Erythroblast (primary cell): ENCODE measurements at regions not wholly inside any gene's neighbourhood (a gene's known extent, or its start where the extent isn't known, plus 50 kb on each side); places are given as distances from the start of the nearest gene placed in this dataset.

Experiments used
- DNase-seq, 2 experiments: peaks; one replicate each; lab custom pipeline; 2025; lab: John Stamatoyannopoulos, UW
- GATA1 ChIP-seq: IDR thresholded peaks from 2 replicates; pipeline ENCODE4 v1.6.1; 2011; ENCODE audit warnings: low read depth, mild to moderate bottlenecking, control low read depth, low read length, moderate library complexity
- POLR2A ChIP-seq: IDR thresholded peaks from 2 replicates; pipeline ENCODE4 v1.6.1; 2011; ENCODE audit warnings: mild to moderate bottlenecking, low read length

DNA sequence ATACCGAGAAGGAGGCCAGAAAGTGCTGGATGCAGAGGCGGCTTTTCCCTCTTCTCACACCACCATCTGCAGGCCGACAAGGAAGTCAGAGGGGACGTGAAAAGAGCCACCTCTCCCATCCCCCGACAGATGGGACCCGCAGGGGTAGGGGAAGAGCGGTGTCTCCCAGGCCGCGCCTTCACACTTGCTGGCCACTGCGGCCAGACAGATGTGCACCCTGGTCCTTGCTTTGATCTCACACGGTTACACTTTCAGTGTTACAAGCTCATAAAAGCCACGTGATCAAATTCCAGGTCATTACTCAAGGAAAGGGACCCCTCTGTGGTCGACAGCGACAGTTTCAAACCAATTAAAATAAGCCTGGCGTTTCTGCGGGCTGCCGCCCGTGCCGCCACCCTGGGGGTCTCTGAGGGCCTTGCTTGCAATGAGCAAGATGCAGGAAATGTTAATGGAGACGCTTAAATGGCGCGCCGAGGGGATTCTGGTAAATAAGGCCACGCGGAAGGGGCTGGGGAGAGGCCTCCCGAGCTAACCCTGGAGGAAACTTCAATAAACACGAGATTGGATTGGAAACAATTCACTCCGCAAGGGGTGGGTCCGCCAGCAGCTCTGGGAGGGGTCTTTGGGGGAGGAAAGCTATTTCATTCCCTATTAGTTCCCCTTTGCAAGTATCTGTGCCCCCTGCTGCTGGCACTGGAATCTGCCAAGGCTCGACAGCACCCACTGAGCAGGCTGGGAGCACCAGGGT lies 240.9 kb downstream of the ENGASE start:
- TF ChIP-seq GATA1 (no peak), POLR2A (no peak)
- DNase-seq, result no peak

DNA sequence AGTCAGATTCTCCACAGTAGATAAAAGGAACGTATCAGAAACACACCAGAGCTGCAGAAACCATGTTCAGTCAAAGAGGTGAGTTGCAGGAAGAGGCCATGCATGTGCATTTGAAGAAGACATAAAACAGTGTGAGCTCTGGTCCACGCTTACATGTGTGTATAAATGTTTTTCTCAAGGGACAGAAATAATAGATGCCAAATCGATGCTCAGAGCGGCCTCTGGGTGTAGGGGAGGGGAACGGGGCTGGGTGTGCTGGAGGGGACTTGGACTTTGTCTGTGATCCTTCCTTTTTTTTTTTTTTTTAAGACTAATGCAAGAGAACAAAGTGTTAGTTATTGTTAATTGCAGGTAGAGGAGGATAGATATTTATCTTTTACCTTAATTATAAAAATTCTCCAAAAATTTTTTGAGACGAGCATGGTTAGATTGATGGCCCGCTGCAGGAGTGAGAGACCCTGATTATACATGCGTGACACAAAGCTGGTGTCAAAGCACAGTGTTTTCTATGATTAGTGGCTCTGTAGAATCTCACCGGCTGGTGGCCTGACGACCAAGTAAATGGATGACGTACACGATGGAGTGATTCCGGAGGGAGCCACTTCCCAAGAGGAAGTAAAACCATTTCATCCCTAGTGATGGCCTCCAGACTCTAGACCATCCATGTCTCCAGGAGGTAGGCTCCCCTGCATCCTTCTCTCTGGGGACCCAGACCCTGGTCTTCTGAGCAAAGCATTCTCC lies 240.2 kb downstream of the ENGASE start:
- TF ChIP-seq GATA1, result no peak
- TF ChIP-seq POLR2A, result no peak
- no peak for DNase-seq

DNA sequence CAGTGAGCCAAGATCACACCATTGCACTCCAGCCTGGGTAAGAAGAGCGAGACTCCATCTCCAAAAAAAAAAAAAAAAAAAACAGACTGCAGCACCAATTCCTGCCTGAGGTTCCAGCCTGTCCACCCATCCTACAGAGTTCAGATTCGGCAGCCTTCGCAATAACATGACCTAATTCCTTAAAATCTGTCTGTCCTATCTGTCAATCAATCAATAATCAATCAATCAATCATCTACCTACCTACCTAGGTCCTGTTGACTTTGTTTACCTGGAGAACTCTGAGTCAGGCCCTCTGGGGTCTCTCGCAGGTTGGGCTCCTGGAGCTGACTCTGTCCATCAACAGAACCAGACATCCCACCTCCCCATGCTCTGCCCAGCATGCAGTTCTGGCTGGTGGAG lies 236.7 kb downstream of the ENGASE start:
- no peak for TF ChIP-seq POLR2A

DNA sequence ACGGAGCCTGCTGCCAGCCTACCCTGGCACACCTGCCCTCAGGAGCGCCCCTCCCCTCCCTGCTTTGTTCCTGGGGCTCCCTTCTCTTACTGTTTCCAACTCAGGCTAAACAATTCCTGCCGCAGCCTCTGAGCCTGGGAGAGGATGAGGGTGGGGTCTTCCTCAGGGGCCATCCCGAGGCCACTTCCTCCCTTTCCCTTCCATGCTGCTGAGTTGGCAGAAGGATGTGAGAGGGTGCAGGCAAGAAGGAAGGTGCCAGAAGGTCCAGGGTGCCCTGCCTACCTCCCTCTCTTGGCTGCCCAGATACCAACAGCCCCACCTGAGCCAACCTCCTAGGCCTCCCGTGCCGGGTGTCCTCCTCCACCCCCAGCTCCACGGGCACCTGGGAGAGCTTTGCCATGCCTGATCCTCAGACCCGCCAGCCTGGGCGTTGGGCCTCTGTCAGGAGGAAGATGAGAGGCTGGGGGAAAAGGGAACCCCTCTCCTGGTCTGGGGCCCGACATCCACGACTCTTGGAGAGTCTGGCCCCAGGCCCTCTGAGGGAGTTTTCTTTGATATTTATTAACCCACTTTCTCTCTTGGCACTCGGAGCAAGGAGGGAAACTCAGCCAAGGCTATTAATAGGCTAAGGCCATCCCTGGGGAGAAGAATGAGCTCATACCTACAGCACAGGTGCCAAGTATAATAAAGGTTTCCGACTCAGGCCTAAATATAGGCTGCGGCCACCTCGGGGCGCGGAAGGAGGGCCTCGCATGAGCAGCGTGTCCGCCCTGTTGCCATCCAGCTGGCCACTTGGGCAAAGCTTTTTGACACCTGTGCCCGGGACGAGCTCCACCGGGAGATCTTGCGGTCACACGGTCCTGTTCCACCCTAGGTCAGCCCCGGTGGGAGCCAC lies 232.0 kb downstream of the ENGASE start:
- TF ChIP-seq GATA1 (no peak), POLR2A (no peak)
- DNase-seq, result no peak

More for the DNA sequence above, 236.7 kb downstream of the ENGASE start:
- DNase-seq, result no peak

DNA sequence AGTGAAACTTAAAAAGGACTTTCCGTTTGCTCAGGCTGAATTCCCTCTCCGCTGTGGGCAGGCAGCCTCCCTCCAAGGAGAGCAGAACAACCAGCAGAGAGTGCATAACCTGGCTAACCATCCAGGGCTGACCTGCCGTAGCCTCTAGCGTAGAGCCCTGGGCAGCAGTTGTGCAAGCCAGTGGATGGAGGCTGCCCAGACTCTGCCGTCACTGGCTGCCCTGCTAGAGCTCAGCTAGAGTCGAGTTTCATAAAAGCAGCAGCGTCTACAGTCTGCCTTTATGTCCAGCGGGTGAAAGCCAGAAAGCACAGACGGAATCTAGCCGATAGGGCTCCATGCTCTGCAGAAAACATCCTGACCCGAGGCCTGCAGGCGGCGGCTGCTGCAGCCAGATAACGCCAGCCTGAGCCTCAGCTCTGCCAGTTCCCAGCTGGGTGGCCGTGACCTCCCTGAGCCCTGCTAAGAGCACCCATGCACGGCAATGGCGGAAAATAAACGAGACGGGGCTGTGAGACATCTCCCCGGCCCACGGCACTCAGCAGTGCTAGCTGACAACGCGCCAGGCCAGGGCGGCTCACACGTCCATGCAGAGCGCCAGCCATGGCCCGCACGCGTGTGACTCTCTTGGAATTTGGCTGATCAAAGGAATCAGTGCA lies 231.3 kb downstream of the ENGASE start:
- no peak for TF ChIP-seq GATA1
- TF ChIP-seq POLR2A, result no peak
- peak in 1 of 2 experiments; percentile 9 for DNase-seq

DNA sequence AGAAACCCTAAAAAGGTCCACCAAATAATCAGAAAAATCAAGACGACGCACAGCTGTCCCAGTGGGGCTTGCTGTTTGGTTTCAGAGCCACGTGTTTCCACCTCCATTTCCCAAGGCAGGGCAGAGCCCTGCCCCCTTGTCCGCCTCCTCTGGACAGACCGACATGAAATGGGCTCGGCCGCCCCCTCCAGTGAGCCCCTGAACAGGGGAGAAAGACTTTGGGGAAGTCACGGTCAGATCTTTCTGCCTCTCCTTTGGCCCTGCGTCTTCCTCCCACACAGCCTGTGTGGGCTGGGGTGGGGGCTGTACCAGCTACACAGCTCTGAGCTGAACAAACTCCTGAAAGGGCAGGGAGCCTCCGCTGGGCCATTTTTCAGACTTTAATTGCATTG lies 230.7 kb downstream of the ENGASE start:
- no peak for TF ChIP-seq POLR2A
- TF ChIP-seq GATA1, result no peak
- no peak for DNase-seq

DNA sequence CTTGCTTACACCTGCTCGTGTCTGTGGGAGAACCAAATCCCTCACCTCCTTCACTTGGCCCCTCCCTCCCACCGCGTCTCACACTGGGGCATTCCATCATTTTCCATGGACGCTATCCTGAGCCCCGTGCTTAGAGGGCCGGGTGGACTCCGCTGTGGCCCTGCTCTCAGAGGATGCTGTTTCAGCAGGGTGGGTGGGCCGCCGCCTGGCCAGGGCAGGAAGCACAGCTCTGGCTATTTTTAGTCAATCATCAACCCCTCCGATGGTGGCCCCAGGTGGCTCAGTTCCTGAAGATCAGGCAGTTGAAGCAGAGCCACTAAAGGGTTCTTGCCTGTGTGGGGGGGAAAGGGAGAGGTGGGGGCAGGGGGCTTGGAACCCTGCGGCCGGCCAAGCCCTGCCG lies 230.3 kb downstream of the ENGASE start:
- DNase-seq, result no peak

DNA sequence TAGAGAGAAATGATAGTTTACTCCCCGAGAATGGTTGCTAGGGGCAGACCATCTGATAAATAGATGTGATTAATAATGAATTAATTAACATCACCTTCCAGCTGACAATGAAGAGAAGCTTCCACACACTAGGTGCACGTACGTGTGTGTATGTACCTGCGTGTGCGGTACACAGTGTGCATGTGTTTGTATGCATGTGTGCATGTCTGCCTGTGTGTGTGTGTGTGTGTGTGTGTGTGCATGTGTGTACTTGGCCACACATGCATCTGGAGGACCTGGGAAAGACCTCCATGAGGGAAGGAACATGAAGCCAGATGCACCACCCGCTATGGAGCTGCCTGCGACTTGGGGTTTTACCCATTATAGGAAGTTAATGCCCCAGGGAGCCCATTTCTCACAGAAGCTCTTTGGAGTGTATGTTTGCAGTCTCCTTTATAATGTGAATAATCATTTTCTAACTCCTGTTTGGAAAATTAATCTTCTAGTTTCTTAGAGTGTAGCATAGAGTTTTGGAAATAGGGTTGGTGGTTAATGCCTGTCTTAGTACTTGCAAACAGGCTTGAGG lies 229.1 kb downstream of the ENGASE start:
- no peak for TF ChIP-seq GATA1
- no peak for TF ChIP-seq POLR2A
- DNase-seq, result no peak

More for the DNA sequence above, 230.3 kb downstream of the ENGASE start:
- TF ChIP-seq POLR2A, result no peak
- no peak for TF ChIP-seq GATA1

DNA sequence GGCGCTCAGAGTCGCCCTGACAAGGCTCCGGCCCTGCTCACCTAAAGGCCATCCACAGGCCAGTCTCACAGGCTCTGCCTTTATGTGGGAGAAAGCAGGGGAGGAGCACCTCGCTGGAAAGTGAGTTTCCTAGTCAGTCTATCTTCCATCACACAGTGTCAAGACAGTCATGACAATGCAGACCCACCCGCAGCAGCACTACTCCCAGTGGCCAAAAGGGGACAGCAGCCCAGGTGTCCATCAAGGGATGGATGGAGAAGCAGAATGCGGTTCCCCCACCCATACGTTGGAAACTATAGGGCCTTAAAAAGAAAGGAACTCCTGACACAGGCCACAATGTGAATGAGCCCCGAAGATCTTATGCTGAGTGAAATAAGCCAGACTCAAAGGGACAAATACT lies 226.8 kb downstream of the ENGASE start:
- TF ChIP-seq GATA1, result no peak
- TF ChIP-seq POLR2A, result no peak
- no peak for DNase-seq

DNA sequence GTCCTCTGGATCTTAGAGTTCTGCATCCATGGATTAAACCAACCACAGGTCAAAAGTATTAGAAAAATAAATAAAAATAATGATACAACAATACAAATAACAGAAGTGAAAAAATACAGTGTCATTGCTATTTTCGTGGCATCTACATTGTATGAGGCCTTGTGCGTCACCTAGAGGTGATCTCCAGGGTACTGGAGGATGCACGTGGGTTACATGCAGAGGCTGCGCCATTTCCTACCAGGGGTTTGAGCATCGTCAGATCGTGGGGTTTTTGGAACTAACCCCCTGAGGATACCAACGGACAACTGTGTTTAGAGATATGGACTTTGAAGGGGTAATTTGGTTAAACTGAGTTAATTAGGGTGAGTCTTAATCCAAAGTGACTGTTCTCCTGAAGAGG lies 224.7 kb downstream of the ENGASE start:
- DNase-seq, result no peak
- no peak for TF ChIP-seq POLR2A
- TF ChIP-seq GATA1, result no peak

DNA sequence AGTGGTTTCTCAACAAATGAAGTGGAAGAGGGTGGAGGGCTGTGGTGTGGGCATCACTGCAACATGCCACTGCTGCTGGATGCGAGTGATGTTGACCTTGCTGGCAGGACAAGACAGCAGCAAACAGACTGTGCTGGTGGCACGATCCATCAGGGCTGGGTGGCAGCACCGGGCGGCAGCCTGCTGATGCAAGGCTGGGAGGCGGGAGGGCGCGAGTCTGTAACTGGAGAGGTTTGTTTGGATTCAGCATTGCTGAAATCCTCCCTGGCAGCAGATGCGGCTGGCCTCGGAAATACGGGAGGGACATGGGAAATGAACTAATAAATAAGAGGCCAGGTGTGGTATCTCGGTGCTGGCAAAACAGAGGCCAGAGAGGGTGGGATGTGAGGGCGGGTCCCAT lies 224.2 kb downstream of the ENGASE start:
- TF ChIP-seq POLR2A (no peak), GATA1 (no peak)
- DNase-seq, result no peak

DNA sequence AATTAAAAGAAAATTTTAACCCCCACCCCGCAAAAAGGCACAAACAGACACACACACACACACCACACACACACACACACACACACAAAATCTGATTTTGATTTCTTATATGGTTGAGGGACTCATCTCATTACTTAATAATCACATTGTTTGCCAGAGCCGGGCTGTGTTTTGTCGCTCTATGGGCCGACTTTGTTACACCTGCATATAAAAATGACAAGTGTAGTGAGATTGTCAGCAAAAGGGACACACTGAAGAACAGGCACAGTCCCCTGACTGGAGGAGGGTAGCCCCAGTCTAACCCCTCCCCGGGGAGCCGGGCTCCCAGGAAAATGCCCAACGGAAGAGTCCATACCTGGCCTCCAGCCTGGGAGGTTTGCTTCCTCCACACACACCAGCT lies 221.6 kb downstream of the ENGASE start:
- TF ChIP-seq GATA1 (no peak), POLR2A (no peak)
- DNase-seq, result no peak

DNA sequence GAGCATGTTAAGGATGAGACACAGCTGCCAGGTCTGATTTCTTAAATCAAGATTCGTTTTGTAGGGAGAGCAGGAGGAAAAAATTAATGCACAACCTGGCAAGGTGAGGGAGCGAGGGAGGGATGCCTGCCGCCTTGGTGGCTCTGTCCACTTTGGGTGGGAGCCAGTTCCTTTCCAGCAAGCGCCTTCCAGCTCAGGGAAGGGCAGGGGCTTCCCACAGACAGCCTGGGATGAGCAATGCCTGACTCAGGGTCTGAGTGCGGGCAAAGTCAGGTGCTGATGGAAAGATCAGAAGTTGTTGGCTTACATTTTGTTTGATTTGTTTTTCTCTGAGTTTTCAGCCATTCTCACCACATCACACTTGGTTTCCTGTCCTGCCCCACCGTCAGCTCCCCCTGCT lies 220.7 kb downstream of the ENGASE start:
- no peak for TF ChIP-seq GATA1
- no peak for TF ChIP-seq POLR2A
- no peak for DNase-seq
